OCI-LY1 (cell line): ENCODE measurements at regions not wholly inside any gene's neighbourhood (a gene's known extent, or its start where the extent isn't known, plus 50 kb on each side); places are given as distances from the start of the nearest gene placed in this dataset.

Experiments
- H2AFZ ChIP-seq: fragments of 200-600 bp; sonication (generic), shearing (Covaris generic); 2 replicates; pipeline ENCODE4 v1.6.0; 2014; ENCODE audit warnings: antibody characterized with exemption, mild to moderate bottlenecking, low read length
- H3F3A ChIP-seq: fragments of 200-600 bp; sonication (generic), shearing (Covaris generic); 2 replicates; pipeline ENCODE4 v1.6.0; 2014; ENCODE audit warnings: mild to moderate bottlenecking, antibody characterized with exemption, low read length, moderate library complexity; ENCODE audit not compliant: insufficient read depth
- H3K27ac ChIP-seq: fragments of 200-600 bp; sonication (generic); 2 replicates; pipeline ENCODE4 v1.5.1; 2014; ENCODE audit warnings: low read length, mixed run types, mild to moderate bottlenecking, low read depth; ENCODE audit not compliant: poor library complexity, severe bottlenecking
- H3K27me3 ChIP-seq: fragments of 200-600 bp; sonication (generic); 2 replicates; pipeline ENCODE4 v1.6.0; 2014; ENCODE audit warnings: antibody characterized with exemption, mild to moderate bottlenecking, low read length, moderate library complexity; ENCODE audit not compliant: insufficient read depth
- H3K36me3 ChIP-seq: fragments of 200-600 bp; sonication (generic); 2 replicates; pipeline ENCODE4 v1.6.1; 2014; ENCODE audit warnings: mild to moderate bottlenecking, antibody characterized with exemption, low read length, moderate library complexity, mixed read lengths; ENCODE audit not compliant: insufficient read depth
- H3K4me1 ChIP-seq: fragments of 200-600 bp; sonication (generic); 2 replicates; pipeline ENCODE4 v1.5.1; 2014; ENCODE audit warnings: mild to moderate bottlenecking, low read length, moderate library complexity; ENCODE audit not compliant: insufficient read depth, severe bottlenecking
- H3K4me2 ChIP-seq: fragments of 200-600 bp; sonication (generic), shearing (Covaris generic); 2 replicates; pipeline ENCODE4 v1.6.1; 2014; ENCODE audit warnings: low read length
- H3K4me3 ChIP-seq: fragments of 200-600 bp; sonication (generic); 2 replicates; pipeline ENCODE4 v1.5.1; 2014; ENCODE audit warnings: low read length, low read depth, mild to moderate bottlenecking, mixed read lengths; ENCODE audit not compliant: poor library complexity, severe bottlenecking
- H3K79me2 ChIP-seq: fragments of 200-600 bp; shearing (Covaris generic); 2 replicates; pipeline ENCODE4 v1.6.1; 2016; ENCODE audit warnings: mixed run types, low read length, mixed read lengths; ENCODE audit not compliant: insufficient read depth
- H3K9ac ChIP-seq: fragments of 200-600 bp; sonication (generic), shearing (Covaris generic); 2 replicates; pipeline ENCODE4 v1.6.1; 2014; ENCODE audit warnings: mild to moderate bottlenecking, low read length, mixed read lengths
- H3K9me2 ChIP-seq: fragments of 200-600 bp; sonication (generic), shearing (Covaris generic); 2 replicates; pipeline ENCODE4 v1.6.1; 2014; ENCODE audit warnings: low read depth, mild to moderate bottlenecking, low read length, mixed read lengths
- H3K9me3 ChIP-seq: fragments of 200-600 bp; shearing (Covaris generic); 2 replicates; pipeline ENCODE4 v1.6.1; 2014; ENCODE audit warnings: low read length, mixed read lengths
- H4K20me1 ChIP-seq: fragments of 200-600 bp; sonication (generic), shearing (Covaris generic); 2 replicates; pipeline ENCODE4 v1.6.0; 2016; ENCODE audit warnings: mild to moderate bottlenecking, low read length; ENCODE audit not compliant: insufficient read depth
- CTCF ChIP-seq: fragments of 200-600 bp; sonication (generic), shearing (Covaris generic); IDR thresholded peaks from 2 replicates; pipeline ENCODE4 v1.5.1; 2017; ENCODE audit warnings: mild to moderate bottlenecking, antibody characterized with exemption, low read length, moderate library complexity, mixed read lengths
- EZH2 ChIP-seq: fragments of 200-600 bp; sonication (generic), shearing (Covaris generic); IDR thresholded peaks from 2 replicates; pipeline ENCODE4 v1.8.0; 2017; ENCODE audit warnings: borderline replicate concordance, mixed run types, mild to moderate bottlenecking, antibody characterized with exemption, low read length, moderate library complexity, mixed read lengths

GRCh38 chr4:14317351-14317750 lies 684.9 kb upstream of the CPEB2 start:
- no peaks in the 10 kb centered on the region for H3K4me1 ChIP-seq
- H3K9me3 ChIP-seq, result no peaks in the 10 kb centered on the region
- H3K79me2 ChIP-seq, result no peaks in the 10 kb centered on the region
- no peaks in the 10 kb centered on the region for H3F3A ChIP-seq
- H3K9me2 ChIP-seq, result no peaks in the 10 kb centered on the region
- no peak overlapping the region for H3K4me3 ChIP-seq
- H3K36me3 ChIP-seq, result no peaks in the 10 kb centered on the region
- no peak overlapping the region for H3K9ac ChIP-seq
- H3K27me3 ChIP-seq, result no peaks in the 10 kb centered on the region
- no peak overlapping the region for H3K4me2 ChIP-seq
- H4K20me1 ChIP-seq, result no peaks in the 10 kb centered on the region
- no peak overlapping the region for H2AFZ ChIP-seq
- TF ChIP-seq EZH2 (no peak), CTCF (no peak)
- H3K27ac ChIP-seq, result no peak overlapping the region

GRCh38 chr4:14318671-14319070 lies 683.6 kb upstream of the CPEB2 start:
- Histone ChIP-seq H3K4me2 (no peak overlapping the region), H3K9me3 (no peaks in the 10 kb centered on the region)

GRCh38 chr4:14321723-14322122 lies 680.6 kb upstream of the CPEB2 start:
- Histone ChIP-seq H3K4me3 (no peak overlapping the region), H3K27ac (no peak overlapping the region), H3F3A (no peaks in the 10 kb centered on the region), H3K4me1 (no peaks in the 10 kb centered on the region), H3K9me2 (no peaks in the 10 kb centered on the region), H3K9ac (no peak overlapping the region), H3K36me3 (no peaks in the 10 kb centered on the region), H3K79me2 (no peaks in the 10 kb centered on the region), H3K4me2 (no peak overlapping the region), H3K9me3 (no peaks in the 10 kb centered on the region), H3K27me3 (no peaks in the 10 kb centered on the region), H4K20me1 (no peaks in the 10 kb centered on the region), H2AFZ (no peak overlapping the region)
- TF ChIP-seq CTCF, result no peak

More at GRCh38 chr4:14318671-14319070, 683.6 kb upstream of the CPEB2 start:
- H3K4me1 ChIP-seq, result no peaks in the 10 kb centered on the region
- no peaks in the 10 kb centered on the region for H3F3A ChIP-seq
- H3K27me3 ChIP-seq, result no peaks in the 10 kb centered on the region
- TF ChIP-seq EZH2 (no peak), CTCF (no peak)
- no peak overlapping the region for H3K9ac ChIP-seq
- no peaks in the 10 kb centered on the region for H3K36me3 ChIP-seq
- no peak overlapping the region for H3K4me3 ChIP-seq
- H3K79me2 ChIP-seq, result no peaks in the 10 kb centered on the region
- no peaks in the 10 kb centered on the region for H4K20me1 ChIP-seq
- H3K9me2 ChIP-seq, result no peaks in the 10 kb centered on the region
- H2AFZ ChIP-seq, result no peak overlapping the region
- no peak overlapping the region for H3K27ac ChIP-seq
